Activated T-helper 1 cell treated with Interleukin-2 at 50 U/mL for 16 hours (primary cell): ENCODE measurements at regions not wholly inside any gene's neighbourhood (a gene's known extent, or its start where the extent isn't known, plus 50 kb on each side); places are given as distances from the start of the nearest gene placed in this dataset.
"Not testable (repeated sequence)": the region's sequence is repeated elsewhere in the genome, so short reads cannot be mapped to it uniquely, and the experiment has no call there.

Experiments used
- DNase-seq: peaks from one replicate; pipeline ENCODE4 v3.0.0-alpha.2; 2020; ENCODE audit warnings: low read depth

DNA sequence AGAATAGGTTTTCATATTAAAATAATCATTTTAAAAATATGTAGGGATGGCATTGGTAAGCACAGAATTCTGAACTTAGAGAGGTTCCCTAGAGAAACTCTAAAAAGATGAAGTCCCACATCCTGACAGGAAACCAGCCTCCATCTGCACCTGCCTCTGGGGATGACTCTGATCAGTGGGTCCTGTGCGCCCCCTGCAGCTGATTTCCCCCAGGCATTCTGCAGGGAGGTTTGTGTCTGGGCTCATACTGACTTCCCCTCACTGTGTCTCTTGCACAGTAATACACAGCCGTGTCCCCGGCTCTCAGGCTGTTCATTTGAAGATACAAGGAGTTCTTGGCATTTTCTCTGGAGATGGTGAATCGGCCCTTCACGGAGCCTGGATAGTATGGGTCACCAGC is 602.9 kb downstream of the TMEM121 start:
- no peak for DNase-seq

GRCh38 chr14:106129904-106130661 is 603.7 kb downstream of the TMEM121 start:
- not testable (repeated sequence) for DNase-seq

- not testable (repeated sequence) for DNase-seq
These were observed 606.7 kb downstream of the TMEM121 start for GRCh38 chr14:106133126-106133525.

GRCh38 chr14:106134886-106135285 is 608.5 kb downstream of the TMEM121 start:
- DNase-seq: no peak

GRCh38 chr14:106141242-106142220 is 615.1 kb downstream of the TMEM121 start:
- no peak for DNase-seq

- not testable (repeated sequence) for DNase-seq
These were observed 619.3 kb downstream of the TMEM121 start for GRCh38 chr14:106145731-106146130.

GRCh38 chr14:106153362-106153955 is 627.1 kb downstream of the TMEM121 start:
- DNase-seq: peak; percentile 75

DNA sequence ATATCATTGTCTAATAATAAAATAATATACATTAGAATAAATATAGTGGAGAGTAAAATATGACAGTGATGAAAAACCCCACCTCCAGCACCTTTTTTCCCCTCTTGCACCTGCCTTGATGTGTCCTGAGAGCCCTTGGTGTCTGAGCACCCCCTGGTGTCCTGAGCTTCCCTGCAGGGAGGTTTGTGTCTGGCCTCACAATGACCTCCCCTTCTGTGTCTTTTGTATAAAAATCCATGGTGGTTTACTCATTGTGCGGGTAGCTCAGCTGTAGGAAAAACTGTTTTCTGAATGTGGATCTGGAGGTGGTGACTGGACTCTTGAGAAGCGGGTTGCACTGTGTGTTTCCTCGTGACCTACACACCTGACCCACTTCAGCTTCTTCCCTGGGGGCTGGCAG is 636.9 kb downstream of the TMEM121 start:
- no peak for DNase-seq

DNA sequence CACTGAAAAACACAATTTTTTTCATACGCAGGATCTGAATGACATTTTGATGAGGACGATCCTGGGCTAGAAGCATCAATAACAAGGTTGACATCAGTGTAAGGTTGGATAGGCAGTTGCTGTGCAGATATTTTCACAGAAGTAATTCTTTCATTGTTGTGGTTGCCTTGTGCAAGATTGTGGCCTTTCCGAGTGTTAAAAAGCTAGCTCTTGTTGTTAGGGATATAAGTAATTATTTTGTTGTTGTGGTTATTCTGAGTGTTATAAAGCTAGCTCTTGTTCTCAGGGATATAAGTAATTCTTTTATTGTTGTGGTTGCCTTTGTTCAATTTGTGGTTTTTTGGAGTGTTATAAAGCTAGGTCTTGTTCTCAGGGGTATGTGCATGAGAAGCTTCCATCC is 637.4 kb downstream of the TMEM121 start:
- DNase-seq: not testable (repeated sequence)

DNA sequence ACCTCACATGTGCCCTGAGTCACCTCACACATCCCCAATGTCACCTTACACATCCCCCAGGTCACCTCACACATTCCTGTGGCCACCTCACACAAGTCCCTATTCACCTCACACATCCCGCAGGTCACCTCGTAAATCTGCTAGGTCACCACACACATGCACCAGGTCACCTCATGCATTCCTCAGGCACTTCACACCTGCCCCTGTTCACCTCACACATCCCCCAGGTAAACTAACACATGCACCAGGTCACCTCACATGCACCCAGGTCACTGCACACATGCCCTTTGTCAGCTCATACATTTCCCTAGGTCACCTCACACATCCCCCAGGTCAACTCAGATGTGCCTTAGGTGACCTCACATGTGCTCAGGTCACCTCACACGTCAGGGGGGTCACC is 639.8 kb downstream of the TMEM121 start:
- no peak for DNase-seq

DNA sequence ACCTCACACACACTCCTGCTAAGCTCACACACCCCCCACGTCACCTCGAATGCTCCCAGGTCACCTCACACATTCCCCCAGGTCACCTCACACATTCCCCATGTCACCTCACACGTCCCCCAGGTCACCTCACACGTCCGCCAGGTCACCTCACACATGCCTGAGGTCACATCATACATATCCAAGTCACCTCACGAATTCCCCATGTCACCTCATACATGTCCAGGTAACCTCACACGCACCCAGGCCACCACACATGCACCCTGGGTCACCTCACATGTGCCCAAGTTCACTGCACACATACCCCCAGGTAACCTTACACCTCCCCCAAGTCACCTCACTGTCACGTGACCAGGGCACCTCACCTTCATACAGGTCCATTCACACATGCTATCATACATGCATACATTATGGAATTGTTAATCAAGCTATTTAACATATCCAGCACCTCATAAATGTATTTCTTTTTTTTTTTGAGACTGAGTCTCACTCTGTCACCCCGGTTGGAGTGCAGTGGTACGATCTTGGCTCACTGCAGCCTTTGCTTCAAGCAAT is 640.3 kb downstream of the TMEM121 start:
- DNase-seq: no peak

DNA sequence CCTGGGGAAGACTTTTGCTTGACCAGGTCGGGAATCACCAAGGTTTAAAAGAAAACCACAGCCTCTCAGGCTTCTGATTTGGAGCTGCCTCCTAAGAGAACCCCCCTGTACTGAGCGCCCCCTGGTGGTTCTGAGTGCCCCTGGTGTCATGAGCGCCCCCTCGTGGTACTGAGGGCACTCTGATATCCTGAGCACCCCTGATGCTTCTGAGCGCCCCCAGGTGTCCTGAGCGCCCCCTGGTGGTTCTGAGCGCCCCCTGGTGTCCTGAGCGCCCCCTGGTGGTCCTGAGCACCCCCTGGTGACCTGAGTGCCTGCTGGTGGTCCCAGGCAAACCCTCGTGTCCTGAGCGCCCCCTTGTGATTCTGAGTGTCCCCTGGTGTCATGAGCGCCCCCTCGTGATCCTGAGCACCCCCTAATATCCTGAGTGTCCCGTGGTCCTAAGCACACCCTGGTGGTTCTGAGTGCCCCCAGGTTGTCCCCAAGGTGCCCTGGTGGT is 643.8 kb downstream of the TMEM121 start:
- DNase-seq: peak; percentile 41

DNA sequence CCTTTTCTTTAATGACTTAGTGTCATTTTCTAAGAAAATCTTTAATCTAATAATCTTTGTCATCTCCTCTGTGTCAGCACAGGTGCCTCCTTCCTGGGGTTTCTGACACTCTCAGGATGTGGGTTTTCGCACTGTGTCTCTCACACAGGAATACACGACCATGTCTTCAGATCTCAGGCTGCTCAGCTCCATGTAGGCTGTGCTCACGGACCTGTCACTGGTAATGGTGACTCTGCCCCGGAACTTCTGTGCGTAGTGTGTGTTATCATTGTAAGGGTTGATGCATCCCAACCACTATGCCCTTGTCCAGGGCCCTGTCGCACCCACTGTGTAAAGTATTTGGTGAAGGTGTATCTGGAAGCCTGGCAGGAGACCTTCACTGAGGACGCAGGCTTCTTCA is 647.8 kb downstream of the TMEM121 start:
- peak; percentile 58 for DNase-seq

- DNase-seq: not testable (repeated sequence)
These were observed 651.2 kb downstream of the TMEM121 start for GRCh38 chr14:106177266-106178246.

- DNase-seq: no peak
These were observed 653.4 kb downstream of the TMEM121 start for GRCh38 chr14:106179761-106180160.

GRCh38 chr14:106184771-106185170 is 658.4 kb downstream of the TMEM121 start:
- peak; percentile 56 for DNase-seq

GRCh38 chr14:106185174-106185836 is 658.9 kb downstream of the TMEM121 start:
- DNase-seq: not testable (repeated sequence)

GRCh38 chr14:106185837-106186233 is 659.5 kb downstream of the TMEM121 start:
- peak; percentile 56 for DNase-seq

GRCh38 chr14:106187216-106187615 is 660.8 kb downstream of the TMEM121 start:
- DNase-seq: no peak

DNA sequence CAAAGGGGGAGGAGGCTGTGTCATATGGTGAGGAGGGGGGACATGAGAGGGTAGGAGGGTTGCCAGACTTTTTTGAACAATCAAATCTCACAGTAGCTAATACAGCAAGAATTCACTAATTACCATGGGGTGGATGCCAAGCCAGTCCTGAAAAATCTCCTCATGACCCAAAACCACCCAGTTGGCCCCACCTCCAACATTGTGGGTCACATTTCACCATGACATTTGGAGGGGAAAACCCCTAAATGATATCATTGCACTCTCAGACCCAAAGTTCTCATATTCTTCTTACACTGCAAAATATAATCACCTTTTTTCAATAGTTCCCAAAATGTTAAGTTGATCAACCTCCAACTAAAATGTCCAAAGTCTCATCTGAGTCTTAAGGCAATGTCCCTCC is 666.3 kb downstream of the TMEM121 start:
- DNase-seq: not testable (repeated sequence)
